ENCODE measurements at regions not wholly inside any gene's neighbourhood (a gene's known extent, or its start where the extent isn't known, plus 50 kb on each side); places are given as distances from the start of the nearest gene placed in this dataset.

- TF ChIP-seq, protein P1, sequence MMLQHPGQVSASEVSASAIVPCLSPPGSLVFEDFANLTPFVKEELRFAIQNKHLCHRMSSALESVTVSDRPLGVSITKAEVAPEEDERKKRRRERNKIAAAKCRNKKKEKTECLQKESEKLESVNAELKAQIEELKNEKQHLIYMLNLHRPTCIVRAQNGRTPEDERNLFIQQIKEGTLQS (IDR thresholded peaks at IDR 0.05; ENCODE audit: borderline replicate concordance, extremely low read depth, low read depth, low read length), result no peak
- TF ChIP-seq FOS (IDR thresholded peaks at IDR 0.05; ENCODE audit: borderline replicate concordance, extremely low read depth, insufficient read length) (no peak), EZH2 (IDR thresholded peaks at IDR 0.05; ENCODE audit: borderline replicate concordance, control insufficient read depth, low read depth, low read length) (no peak), TBL1XR1 (IDR thresholded peaks at IDR 0.05; ENCODE audit: low read depth, low read length) (no peak), CREB1 (IDR thresholded peaks at IDR 0.05; ENCODE audit: low read depth) (no peak), EP300 (IDR thresholded peaks at IDR 0.05; ENCODE audit: borderline replicate concordance in 1 of 2, control insufficient read depth in 1 of 2, low read depth in 2 of 2, low read length in 2 of 2) (no peak; a peak in 1 of 4 replicates), POLR2AphosphoS5 (IDR thresholded peaks at IDR 0.05; ENCODE audit: low read length) (no peak)
- TF ChIP-seq, protein P2, sequence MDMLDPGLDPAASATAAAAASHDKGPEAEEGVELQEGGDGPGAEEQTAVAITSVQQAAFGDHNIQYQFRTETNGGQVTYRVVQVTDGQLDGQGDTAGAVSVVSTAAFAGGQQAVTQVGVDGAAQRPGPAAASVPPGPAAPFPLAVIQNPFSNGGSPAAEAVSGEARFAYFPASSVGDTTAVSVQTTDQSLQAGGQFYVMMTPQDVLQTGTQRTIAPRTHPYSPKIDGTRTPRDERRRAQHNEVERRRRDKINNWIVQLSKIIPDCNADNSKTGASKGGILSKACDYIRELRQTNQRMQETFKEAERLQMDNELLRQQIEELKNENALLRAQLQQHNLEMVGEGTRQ (IDR thresholded peaks at IDR 0.05; ENCODE audit: borderline replicate concordance, low read depth, low read length), result no peak
- TF ChIP-seq, protein P3, sequence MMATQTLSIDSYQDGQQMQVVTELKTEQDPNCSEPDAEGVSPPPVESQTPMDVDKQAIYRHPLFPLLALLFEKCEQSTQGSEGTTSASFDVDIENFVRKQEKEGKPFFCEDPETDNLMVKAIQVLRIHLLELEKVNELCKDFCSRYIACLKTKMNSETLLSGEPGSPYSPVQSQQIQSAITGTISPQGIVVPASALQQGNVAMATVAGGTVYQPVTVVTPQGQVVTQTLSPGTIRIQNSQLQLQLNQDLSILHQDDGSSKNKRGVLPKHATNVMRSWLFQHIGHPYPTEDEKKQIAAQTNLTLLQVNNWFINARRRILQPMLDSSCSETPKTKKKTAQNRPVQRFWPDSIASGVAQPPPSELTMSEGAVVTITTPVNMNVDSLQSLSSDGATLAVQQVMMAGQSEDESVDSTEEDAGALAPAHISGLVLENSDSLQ (IDR thresholded peaks at IDR 0.05), result no peak
These were observed 904.3 kb upstream of the GRIA3 start for GRCh38 chrX:122279746-122280145.

All from GM12878 (cell line).